ENCODE measurements at regions not wholly inside any gene's neighbourhood (a gene's known extent, or its start where the extent isn't known, plus 50 kb on each side); places are given as distances from the start of the nearest gene placed in this dataset.

- no peak for DNase-seq (ENCODE audit: low read depth)
These were observed 199.5 kb upstream of the HS3ST1 start for GRCh38 chr4:11628093-11628725.

- no peak for DNase-seq (ENCODE audit: low read depth)
These were observed 197.4 kb upstream of the HS3ST1 start for GRCh38 chr4:11626066-11626465.

GRCh38 chr4:11625211-11625610 lies 196.5 kb upstream of the HS3ST1 start:
- DNase-seq (ENCODE audit: low read depth), result no peak

GRCh38 chr4:11624370-11624769 lies 195.7 kb upstream of the HS3ST1 start:
- no peak for DNase-seq (ENCODE audit: low read depth)

- no peak for DNase-seq (ENCODE audit: low read depth)
These were observed 195.0 kb upstream of the HS3ST1 start for GRCh38 chr4:11623726-11624037.

- DNase-seq (ENCODE audit: low read depth), result no peak
These were observed 194.4 kb upstream of the HS3ST1 start for GRCh38 chr4:11622961-11623725.

GRCh38 chr4:11620861-11621260 lies 192.2 kb upstream of the HS3ST1 start:
- DNase-seq (ENCODE audit: low read depth), result no peak

GRCh38 chr4:11618666-11619282 lies 190.1 kb upstream of the HS3ST1 start:
- no peak for DNase-seq (ENCODE audit: low read depth)

GRCh38 chr4:11616856-11617255 lies 188.2 kb upstream of the HS3ST1 start:
- DNase-seq (ENCODE audit: low read depth), result no peak

- no peak for DNase-seq (ENCODE audit: low read depth)
These were observed 186.9 kb upstream of the HS3ST1 start for GRCh38 chr4:11615601-11616000.

GRCh38 chr4:11614426-11614825 lies 185.7 kb upstream of the HS3ST1 start:
- DNase-seq (ENCODE audit: low read depth), result no peak

GRCh38 chr4:11611868-11612267 lies 183.2 kb upstream of the HS3ST1 start:
- no peak for DNase-seq (ENCODE audit: low read depth)

GRCh38 chr4:11609751-11610150 lies 181.1 kb upstream of the HS3ST1 start:
- no peak for DNase-seq (ENCODE audit: low read depth)

GRCh38 chr4:11608992-11609391 lies 180.3 kb upstream of the HS3ST1 start:
- no peak for DNase-seq (ENCODE audit: low read depth)

- no peak for DNase-seq (ENCODE audit: low read depth)
These were observed 177.4 kb upstream of the HS3ST1 start for GRCh38 chr4:11606078-11606477.

GRCh38 chr4:11605597-11605996 lies 176.9 kb upstream of the HS3ST1 start:
- no peak for DNase-seq (ENCODE audit: low read depth)

- DNase-seq (ENCODE audit: low read depth), result no peak
These were observed 176.1 kb upstream of the HS3ST1 start for GRCh38 chr4:11604821-11605220.

GRCh38 chr4:11603591-11604194 lies 175.0 kb upstream of the HS3ST1 start:
- DNase-seq (ENCODE audit: low read depth), result no peak

GRCh38 chr4:11602606-11603340 lies 174.1 kb upstream of the HS3ST1 start:
- DNase-seq (ENCODE audit: low read depth), result no peak

- no peak for DNase-seq (ENCODE audit: low read depth)
These were observed 170.4 kb upstream of the HS3ST1 start for GRCh38 chr4:11599064-11599463.

GRCh38 chr4:11598591-11598990 lies 169.9 kb upstream of the HS3ST1 start:
- DNase-seq (ENCODE audit: low read depth), result no peak

GRCh38 chr4:11597506-11597905 lies 168.8 kb upstream of the HS3ST1 start:
- DNase-seq (ENCODE audit: low read depth), result no peak

Data from ELR (cell line).